ENCODE measurements at regions not wholly inside any gene's neighbourhood (a gene's known extent, or its start where the extent isn't known, plus 50 kb on each side); places are given as distances from the start of the nearest gene placed in this dataset.

DNA sequence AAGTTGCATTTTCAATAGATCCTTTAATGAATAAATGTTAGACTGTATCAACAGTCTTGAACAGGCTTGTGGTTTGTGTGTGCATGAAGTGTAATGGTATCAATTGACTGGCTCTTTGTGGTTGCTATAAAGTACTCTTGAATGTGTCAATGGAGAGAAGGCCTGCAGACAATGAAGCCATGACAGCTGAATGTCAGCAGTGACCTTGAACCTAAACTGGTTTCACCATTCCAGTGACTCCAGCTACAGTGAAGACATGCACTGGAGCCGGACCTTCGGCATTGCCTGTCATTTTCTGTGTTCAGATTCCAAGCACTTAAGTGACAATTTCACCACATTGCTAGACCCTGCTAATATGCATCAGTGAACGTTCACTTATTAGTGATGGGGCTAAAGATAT, 276.0 kb upstream of the TMEM161B start:
- TF ChIP-seq, protein P1, sequence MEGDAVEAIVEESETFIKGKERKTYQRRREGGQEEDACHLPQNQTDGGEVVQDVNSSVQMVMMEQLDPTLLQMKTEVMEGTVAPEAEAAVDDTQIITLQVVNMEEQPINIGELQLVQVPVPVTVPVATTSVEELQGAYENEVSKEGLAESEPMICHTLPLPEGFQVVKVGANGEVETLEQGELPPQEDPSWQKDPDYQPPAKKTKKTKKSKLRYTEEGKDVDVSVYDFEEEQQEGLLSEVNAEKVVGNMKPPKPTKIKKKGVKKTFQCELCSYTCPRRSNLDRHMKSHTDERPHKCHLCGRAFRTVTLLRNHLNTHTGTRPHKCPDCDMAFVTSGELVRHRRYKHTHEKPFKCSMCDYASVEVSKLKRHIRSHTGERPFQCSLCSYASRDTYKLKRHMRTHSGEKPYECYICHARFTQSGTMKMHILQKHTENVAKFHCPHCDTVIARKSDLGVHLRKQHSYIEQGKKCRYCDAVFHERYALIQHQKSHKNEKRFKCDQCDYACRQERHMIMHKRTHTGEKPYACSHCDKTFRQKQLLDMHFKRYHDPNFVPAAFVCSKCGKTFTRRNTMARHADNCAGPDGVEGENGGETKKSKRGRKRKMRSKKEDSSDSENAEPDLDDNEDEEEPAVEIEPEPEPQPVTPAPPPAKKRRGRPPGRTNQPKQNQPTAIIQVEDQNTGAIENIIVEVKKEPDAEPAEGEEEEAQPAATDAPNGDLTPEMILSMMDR (IDR thresholded peaks at IDR 0.05; ENCODE audit: low read depth, low read length, poor library complexity, severe bottlenecking), result no peak
- TF ChIP-seq EZH2phosphoT487 (IDR thresholded peaks at IDR 0.05; ENCODE audit: borderline replicate concordance, low read length), result no peak

All from DOHH2 (cell line).